ENCODE measurements at regions not wholly inside any gene's neighbourhood (a gene's known extent, or its start where the extent isn't known, plus 50 kb on each side); places are given as distances from the start of the nearest gene placed in this dataset.

GRCh38 chr1:201648907-201649721, 110.2 kb downstream of the NAV1 start:
- TF ChIP-seq POLR2AphosphoS5 (IDR thresholded peaks at IDR 0.05; ENCODE audit: low read depth, low read length) (no peak), CHD2 (IDR thresholded peaks at IDR 0.05; ENCODE audit: low read length, partially characterized antibody) (peak; percentile 31), CTCF (IDR thresholded peaks at IDR 0.05) (no peak), FOSL2 (IDR thresholded peaks at IDR 0.05; ENCODE audit: borderline replicate concordance, low read depth) (no peak), RFX5 (IDR thresholded peaks at IDR 0.05; ENCODE audit: low read length) (no peak), RAD21 (IDR thresholded peaks at IDR 0.05; ENCODE audit: low read length) (no peak), EZH2phosphoT487 (IDR thresholded peaks at IDR 0.05; ENCODE audit: borderline replicate concordance, low read depth) (no peak), EP300 (IDR thresholded peaks at IDR 0.05; ENCODE audit: borderline replicate concordance in 1 of 2, low read depth in 1 of 2, low read length in 1 of 2) (peak in 1 of 2 experiments; percentile 21; a peak in 1 of 4 replicates)
